NAMALWA (cell line): ENCODE measurements at regions not wholly inside any gene's neighbourhood (a gene's known extent, or its start where the extent isn't known, plus 50 kb on each side); places are given as distances from the start of the nearest gene placed in this dataset.

Experiments used
- DNase-seq: peaks from one replicate; pipeline ENCODE4 v3.0.0-alpha.2; 2015; ENCODE audit warnings: low spot score

DNA sequence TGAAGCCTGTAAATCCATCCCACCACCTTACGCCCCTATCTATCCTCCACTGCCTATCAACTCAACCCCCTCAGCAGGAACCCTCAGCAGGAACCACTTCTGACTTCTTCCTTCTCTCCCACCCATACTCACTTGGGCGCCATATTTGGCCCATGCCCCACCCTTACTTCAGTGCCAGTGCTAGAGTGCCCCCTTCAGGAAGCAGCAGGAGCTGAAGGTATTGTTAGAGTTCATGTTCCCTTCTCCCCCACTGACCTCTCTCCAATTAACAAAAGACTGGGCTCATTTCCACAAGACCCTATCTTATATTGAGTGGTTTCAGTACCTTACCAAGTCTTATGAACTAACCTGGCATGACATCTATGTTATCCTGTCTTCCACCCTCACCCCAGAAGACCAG lies 363.1 kb upstream of the SLIT2 start:
- peak; percentile 20 for DNase-seq

GRCh38 chr4:19883841-19884240 lies 367.9 kb upstream of the SLIT2 start:
- no peak for DNase-seq

GRCh38 chr4:19880206-19880605 lies 371.5 kb upstream of the SLIT2 start:
- no peak for DNase-seq

DNA sequence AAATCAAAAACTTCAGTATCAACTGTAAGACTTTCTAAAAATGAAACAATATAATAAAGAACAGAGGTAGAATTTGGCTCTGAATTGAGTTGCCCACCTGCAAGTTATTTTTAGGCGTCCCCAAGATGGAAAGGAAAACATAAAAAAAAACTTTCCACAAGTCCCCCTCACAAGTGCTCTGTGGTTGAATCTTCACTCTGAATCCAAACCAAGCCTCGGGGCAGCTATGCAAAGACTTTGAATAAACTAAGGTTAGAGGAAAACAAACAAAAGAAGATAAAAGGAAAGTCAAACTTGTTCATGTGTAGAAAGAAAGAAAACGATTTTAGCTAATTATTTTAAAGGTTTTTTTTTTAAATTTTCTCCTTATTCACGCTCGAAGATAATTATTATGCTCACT lies 372.4 kb upstream of the SLIT2 start:
- no peak for DNase-seq

GRCh38 chr4:19857991-19858390 lies 393.7 kb upstream of the SLIT2 start:
- DNase-seq: no peak

DNA sequence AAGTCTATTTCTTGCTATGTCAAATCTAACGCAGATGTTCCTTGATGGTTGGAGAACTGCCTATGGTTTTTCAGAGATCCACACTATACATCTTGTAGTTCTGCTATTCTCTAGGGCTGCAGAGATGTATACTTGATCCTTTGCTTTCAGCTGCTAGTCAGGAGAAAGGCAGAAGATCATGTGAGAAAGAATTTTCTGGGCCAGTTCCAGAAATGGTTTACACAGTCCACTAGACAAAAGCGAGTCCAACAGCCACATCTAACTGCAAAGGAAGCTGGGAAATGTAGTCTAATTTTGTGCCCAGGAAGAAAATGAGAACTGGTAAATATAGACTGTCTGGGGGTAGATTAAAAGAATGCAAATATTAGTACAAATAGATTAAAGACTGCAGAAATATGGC lies 394.3 kb upstream of the SLIT2 start:
- no peak for DNase-seq

- no peak for DNase-seq
Observed at GRCh38 chr4:19850909-19851308, 400.8 kb upstream of the SLIT2 start.

GRCh38 chr4:19844446-19844845 lies 407.3 kb upstream of the SLIT2 start:
- DNase-seq: no peak

DNA sequence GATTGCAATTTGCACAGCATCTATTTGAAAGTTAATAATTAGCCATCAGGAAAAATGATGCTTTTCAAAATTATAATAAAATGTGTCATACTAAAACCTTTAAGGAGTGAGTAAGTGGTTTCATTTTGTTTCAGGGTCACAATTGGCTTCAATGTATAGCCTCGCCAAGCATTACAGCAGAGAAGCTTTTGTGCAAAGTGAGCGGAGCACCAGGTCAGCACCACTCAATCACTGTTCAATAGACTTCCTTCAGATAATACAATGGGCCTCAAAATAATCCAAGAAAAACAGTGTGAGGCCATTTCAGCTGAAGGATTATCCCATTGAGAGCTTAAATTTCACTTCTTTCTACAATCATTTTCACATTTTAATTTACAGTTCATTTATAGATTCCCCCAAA lies 409.2 kb upstream of the SLIT2 start:
- DNase-seq: no peak

DNA sequence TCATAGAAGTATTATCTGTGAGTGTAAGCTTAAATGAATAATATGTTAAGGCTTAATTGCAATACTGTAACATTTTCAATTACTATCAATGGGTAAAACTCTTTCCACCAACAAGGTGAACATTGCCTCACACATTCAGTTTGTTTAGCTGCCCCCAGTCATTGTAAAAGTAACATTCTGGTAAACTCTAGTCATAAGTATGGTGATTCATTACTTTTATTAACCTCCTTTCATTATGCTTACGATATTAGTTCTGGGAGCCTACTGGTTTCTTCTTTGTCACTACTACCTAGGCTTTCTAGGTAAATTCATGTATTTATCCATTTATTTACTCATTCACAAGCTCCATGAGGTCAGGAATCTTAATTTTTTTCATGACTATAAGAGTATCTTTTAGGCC lies 412.8 kb upstream of the SLIT2 start:
- DNase-seq: no peak

DNA sequence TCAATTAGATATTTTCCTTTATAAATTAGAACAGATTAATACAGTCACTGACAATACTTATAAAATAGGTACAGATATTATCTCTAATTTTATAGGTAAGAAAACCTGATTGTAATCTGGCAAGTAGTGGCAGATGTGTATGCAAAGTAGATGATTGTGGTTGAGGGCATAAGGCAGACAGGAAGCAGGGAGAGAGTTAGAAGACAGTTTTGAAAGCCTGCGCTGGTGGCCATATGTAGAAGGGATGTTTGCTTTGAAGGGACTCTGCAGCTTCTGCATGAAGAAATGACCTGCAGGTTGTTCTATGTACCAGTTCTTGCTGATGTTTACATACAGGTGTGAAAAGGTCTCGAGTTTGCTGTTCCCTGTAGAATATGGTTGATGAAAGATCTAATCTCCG lies 416.3 kb upstream of the SLIT2 start:
- no peak for DNase-seq

DNA sequence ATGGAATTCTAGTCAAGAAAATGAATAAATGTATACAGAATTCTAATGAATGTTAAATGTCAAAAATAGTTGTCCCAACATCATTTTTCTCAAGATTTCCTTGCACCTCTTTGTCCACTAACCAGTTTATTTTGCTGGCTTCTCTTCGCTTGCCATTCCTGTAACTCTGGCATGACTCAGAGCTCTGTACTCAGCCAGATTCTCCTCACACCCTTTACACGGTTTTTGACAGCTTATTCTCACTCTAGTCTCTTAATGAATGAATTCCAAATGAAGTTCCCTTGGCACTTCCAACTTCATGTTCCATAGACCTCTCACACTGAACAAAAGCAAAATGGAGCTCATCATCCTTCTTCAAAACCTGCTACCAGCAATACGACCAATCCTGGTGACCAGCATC lies 419.3 kb upstream of the SLIT2 start:
- no peak for DNase-seq

DNA sequence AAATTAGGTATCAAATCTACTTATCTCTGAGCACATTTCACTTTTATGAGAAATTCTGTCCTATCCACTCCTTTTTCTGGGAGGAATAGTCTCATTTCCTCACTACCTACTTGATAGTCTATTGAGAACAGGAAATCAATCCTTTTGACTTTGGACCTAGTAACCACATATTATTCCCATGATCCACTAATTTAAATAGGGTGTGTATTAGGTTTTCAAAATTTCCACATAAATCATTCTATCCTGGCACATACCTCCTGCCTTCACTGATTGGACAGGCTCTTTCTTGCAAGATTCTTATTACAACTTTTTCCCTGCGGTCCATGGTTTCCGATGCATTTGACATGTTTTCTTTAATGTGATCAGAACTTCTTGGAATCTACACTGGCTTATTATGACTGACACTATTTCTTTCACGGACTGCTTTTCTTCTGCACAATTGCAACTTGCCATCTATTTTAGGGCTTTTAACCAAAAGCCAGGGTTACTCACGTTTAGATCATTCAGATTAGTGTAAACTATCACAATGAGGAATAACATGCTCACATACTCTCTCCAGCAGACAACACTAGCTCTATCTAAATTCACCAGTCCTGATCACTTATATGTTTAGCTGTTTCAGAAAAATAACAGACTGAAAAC lies 419.9 kb upstream of the SLIT2 start:
- no peak for DNase-seq

DNA sequence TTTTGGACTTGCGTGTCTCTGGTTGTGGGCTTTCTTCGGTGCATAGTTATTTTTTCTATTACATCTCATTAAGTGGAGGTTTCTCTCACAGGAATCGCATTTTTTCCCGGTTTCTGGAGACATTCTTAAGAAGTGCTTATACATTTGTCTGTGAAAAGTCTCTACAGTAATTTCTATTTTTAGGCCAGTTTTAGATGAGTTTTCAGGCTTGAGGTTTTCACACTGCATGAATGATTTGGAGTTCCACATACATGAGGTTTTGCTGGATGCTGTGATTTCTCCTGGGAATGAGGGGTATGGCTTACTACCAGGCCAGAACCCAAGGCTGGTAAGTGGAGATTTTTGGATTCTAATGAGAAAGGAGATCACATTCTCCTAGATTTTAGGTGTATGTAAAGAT lies 422.6 kb upstream of the SLIT2 start:
- no peak for DNase-seq

DNA sequence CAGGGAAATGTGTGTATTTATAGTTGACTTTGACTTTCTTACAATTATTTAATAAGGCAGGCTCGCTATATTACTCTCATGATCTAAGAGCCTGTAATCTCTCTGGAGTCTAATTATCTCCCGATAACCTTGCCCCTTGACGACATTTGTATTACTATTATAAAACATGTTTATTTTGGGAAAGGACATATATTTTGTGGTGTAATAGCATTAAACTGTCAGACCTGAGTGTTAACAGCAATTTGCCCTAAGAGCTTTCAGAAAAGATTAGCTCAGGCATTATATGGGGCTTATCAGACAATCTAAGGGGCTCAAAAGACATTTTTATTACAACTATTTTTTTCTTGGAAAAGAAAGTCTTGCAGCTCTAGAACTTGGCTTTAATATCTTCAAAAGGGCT lies 427.9 kb upstream of the SLIT2 start:
- DNase-seq: no peak

DNA sequence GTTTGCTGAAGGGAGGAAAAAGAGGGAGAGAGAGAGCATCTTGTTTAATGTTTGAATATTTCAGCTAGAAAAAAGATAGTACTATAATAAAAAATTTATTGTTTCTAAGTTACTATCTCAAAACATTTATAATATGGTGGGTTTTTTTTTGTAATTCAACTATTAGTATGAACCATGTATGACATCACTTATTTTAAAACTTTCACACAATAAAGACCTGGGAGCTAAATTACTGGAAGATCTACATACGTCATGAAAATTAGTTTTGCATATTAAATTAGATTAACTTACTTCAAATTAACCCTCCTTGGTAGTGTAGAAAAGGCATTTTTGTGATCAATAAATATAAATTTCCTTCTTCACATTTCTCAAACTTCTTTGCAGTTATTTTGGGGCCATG lies 432.0 kb upstream of the SLIT2 start:
- DNase-seq: no peak

GRCh38 chr4:19809989-19810388 lies 441.7 kb upstream of the SLIT2 start:
- no peak for DNase-seq

DNA sequence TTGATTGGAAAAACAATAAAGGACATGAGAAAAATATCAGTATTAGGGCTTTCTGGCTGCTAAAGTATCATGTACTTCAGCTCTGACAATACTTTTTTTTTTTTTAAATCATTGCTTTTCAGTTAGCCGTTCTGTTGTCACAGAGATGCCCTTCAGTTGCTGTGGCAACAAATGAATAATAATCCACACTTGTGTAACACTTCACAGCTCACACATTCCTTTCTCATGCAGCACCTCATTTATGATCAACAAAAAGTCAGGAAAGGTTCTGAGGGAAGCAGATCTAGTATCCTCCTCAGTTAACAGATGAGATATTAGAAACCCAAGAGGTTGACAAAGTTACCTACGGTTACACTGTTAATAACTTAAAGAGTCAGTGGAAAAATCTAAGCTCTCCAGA lies 444.2 kb upstream of the SLIT2 start:
- DNase-seq: no peak

- no peak for DNase-seq
Observed at GRCh38 chr4:19806865-19807264, 444.8 kb upstream of the SLIT2 start.

- DNase-seq: no peak
Observed at GRCh38 chr4:19803406-19803805, 448.3 kb upstream of the SLIT2 start.

DNA sequence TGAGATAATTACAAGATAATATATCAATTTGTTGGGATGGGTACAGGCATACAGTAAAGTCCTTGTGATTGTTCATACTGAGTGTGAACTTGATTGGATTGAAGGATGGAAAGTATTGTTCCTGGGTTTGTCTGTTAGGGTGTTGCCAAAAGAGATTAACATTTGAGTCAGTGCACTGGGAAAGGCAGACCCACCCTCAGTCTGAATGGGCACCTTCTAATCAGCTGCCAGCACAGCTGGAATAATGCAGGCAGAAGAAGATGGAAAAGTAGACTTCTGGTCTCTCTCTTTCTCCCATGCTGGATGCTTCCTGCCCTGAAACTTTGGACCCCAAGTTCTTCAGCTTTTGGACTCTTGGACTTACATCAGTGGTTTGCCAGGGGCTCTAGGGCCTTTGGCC lies 457.9 kb upstream of the SLIT2 start:
- no peak for DNase-seq

GRCh38 chr4:19791422-19792123 lies 460.1 kb upstream of the SLIT2 start:
- DNase-seq: no peak

GRCh38 chr4:19786616-19787015 lies 465.1 kb upstream of the SLIT2 start:
- no peak for DNase-seq

GRCh38 chr4:19783667-19784223 lies 468.0 kb upstream of the SLIT2 start:
- no peak for DNase-seq
